SK-N-SH (cell line): ENCODE measurements at regions not wholly inside any gene's neighbourhood (a gene's known extent, or its start where the extent isn't known, plus 50 kb on each side); places are given as distances from the start of the nearest gene placed in this dataset.
"Not testable (repeated sequence)": the region's sequence is repeated elsewhere in the genome, so short reads cannot be mapped to it uniquely, and the experiment has no call there.

Source experiments
- EP300 ChIP-seq, 2 experiments: IDR thresholded peaks; 2 replicates each; pipeline versions ENCODE4 v1.4.0 to v1.6.1; 2012; ENCODE audit warnings: borderline replicate concordance in 1 of 2, low read depth in 1 of 2, low read length in 1 of 2
- NFIC ChIP-seq: IDR thresholded peaks from 2 replicates; pipeline ENCODE4 v1.4.0; 2012; ENCODE audit warnings: borderline replicate concordance
- POLR2AphosphoS5 ChIP-seq: IDR thresholded peaks from 2 replicates; pipeline ENCODE4 v1.6.1; 2012; ENCODE audit warnings: low read depth, low read length
- RAD21 ChIP-seq: IDR thresholded peaks from 2 replicates; pipeline ENCODE4 v1.6.1; 2012; ENCODE audit warnings: mild to moderate bottlenecking, low read length
- RCOR1 ChIP-seq: fragments of 150-350 bp; IDR thresholded peaks from 2 replicates; pipeline ENCODE4 v1.6.1; 2017; ENCODE audit warnings: antibody characterized with exemption, low read length
- REST ChIP-seq: IDR thresholded peaks from 2 replicates; pipeline ENCODE4 v1.6.1; 2012; ENCODE audit warnings: mild to moderate bottlenecking, low read depth, low read length, moderate library complexity
- RXRA ChIP-seq: IDR thresholded peaks from 2 replicates; pipeline ENCODE4 v1.4.0; 2012; ENCODE audit warnings: low read depth, mild to moderate bottlenecking, borderline replicate concordance
- TAF1 ChIP-seq: IDR thresholded peaks from 2 replicates; pipeline ENCODE4 v1.6.1; 2012; ENCODE audit warnings: low read depth, mild to moderate bottlenecking, low read length, moderate library complexity, borderline replicate concordance
- TCF12 ChIP-seq: IDR thresholded peaks from 2 replicates; pipeline ENCODE4 v1.4.0; 2012
- YY1 ChIP-seq: IDR thresholded peaks from 2 replicates; pipeline ENCODE4 v1.4.0; 2012; ENCODE audit warnings: low read depth, mild to moderate bottlenecking
- TF ChIP-seq, protein P1 (sequence below): fragments of 200-600 bp; sonication (generic); IDR thresholded peaks from 2 replicates; pipeline ENCODE4 v1.6.1; 2017; ENCODE audit warnings: antibody characterized with exemption, mild to moderate bottlenecking, moderate library complexity

DNA sequence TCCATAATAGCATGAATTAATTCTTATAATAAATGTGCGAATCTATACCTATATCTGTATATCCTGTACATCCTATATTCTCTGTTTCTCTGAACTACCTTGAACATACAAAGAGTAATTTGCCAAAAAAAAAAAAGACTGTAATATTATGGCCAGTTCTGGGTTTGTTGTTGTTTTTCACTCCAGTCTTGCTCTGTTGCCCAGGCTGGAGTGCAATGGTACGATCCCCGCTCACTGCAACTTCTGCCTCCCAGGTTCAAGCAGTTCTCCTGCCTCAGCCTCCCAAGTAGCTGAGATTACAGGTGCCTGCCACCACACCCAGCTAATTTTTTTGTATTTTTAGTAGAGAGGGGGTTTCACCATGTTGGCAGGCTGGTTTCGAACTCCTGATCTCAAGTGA, 876.9 kb upstream of the POT1 start:
- TF ChIP-seq NFIC; TCF12; EP300 (IDR thresholded peaks at IDR 0.05; ENCODE audit: borderline replicate concordance in 1 of 2, low read depth in 1 of 2, low read length in 1 of 2); RAD21; REST; TAF1; RXRA; YY1; POLR2AphosphoS5; RCOR1: not testable (repeated sequence)
- TF ChIP-seq, protein P1, sequence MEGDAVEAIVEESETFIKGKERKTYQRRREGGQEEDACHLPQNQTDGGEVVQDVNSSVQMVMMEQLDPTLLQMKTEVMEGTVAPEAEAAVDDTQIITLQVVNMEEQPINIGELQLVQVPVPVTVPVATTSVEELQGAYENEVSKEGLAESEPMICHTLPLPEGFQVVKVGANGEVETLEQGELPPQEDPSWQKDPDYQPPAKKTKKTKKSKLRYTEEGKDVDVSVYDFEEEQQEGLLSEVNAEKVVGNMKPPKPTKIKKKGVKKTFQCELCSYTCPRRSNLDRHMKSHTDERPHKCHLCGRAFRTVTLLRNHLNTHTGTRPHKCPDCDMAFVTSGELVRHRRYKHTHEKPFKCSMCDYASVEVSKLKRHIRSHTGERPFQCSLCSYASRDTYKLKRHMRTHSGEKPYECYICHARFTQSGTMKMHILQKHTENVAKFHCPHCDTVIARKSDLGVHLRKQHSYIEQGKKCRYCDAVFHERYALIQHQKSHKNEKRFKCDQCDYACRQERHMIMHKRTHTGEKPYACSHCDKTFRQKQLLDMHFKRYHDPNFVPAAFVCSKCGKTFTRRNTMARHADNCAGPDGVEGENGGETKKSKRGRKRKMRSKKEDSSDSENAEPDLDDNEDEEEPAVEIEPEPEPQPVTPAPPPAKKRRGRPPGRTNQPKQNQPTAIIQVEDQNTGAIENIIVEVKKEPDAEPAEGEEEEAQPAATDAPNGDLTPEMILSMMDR = not testable (repeated sequence)
